Ishikawa (cell line): ENCODE measurements at regions not wholly inside any gene's neighbourhood (a gene's known extent, or its start where the extent isn't known, plus 50 kb on each side); places are given as distances from the start of the nearest gene placed in this dataset.

Experiments used
- CEBPB ChIP-seq: IDR thresholded peaks from 2 replicates; pipeline ENCODE4 v1.6.1; 2012
- CREB1 ChIP-seq: IDR thresholded peaks from 2 replicates; pipeline ENCODE4 v1.6.1; 2012; ENCODE audit warnings: low read depth
- EGR1 ChIP-seq: IDR thresholded peaks from 2 replicates; pipeline ENCODE4 v1.6.1; 2012
- EP300 ChIP-seq: IDR thresholded peaks from 2 replicates; pipeline ENCODE4 v1.6.1; 2012; ENCODE audit warnings: borderline replicate concordance
- FOXM1 ChIP-seq: IDR thresholded peaks from 2 replicates; pipeline ENCODE4 v1.6.1; 2012; ENCODE audit warnings: low read depth, borderline replicate concordance
- MAX ChIP-seq: IDR thresholded peaks from 2 replicates; pipeline ENCODE4 v1.6.1; 2012
- NFIC ChIP-seq: IDR thresholded peaks from 2 replicates; pipeline ENCODE4 v1.6.1; 2012
- RAD21 ChIP-seq: IDR thresholded peaks from 2 replicates; pipeline ENCODE4 v1.6.1; 2012; ENCODE audit warnings: low read depth
- REST ChIP-seq: IDR thresholded peaks from 2 replicates; pipeline ENCODE4 v1.6.1; 2012; ENCODE audit warnings: low read depth, mild to moderate bottlenecking
- TAF1 ChIP-seq: IDR thresholded peaks from 2 replicates; pipeline ENCODE4 v1.6.1; 2012; ENCODE audit warnings: low read depth, mild to moderate bottlenecking
- TCF12 ChIP-seq: IDR thresholded peaks from 2 replicates; pipeline ENCODE4 v1.6.1; 2012; ENCODE audit warnings: low read depth
- TEAD4 ChIP-seq: IDR thresholded peaks from 2 replicates; pipeline ENCODE4 v1.6.1; 2012
- USF1 ChIP-seq: IDR thresholded peaks from 2 replicates; pipeline ENCODE4 v1.6.1; 2012
- YY1 ChIP-seq: IDR thresholded peaks from 2 replicates; pipeline ENCODE4 v1.6.1; 2012; ENCODE audit warnings: low read depth
- ZBTB7A ChIP-seq: IDR thresholded peaks from 2 replicates; pipeline ENCODE4 v1.6.1; 2012; ENCODE audit warnings: low read depth

GRCh38 chr1:198472997-198473396, 67.5 kb downstream of the ATP6V1G3 start:
- TF ChIP-seq NFIC, result no peak
- TF ChIP-seq EGR1, result no peak
- TF ChIP-seq EP300, result no peak
- no peak for TF ChIP-seq REST
- no peak for TF ChIP-seq USF1
- no peak for TF ChIP-seq TCF12
- no peak for TF ChIP-seq TEAD4
- TF ChIP-seq CEBPB, result no peak

- no peak for TF ChIP-seq EGR1
- no peak for TF ChIP-seq ZBTB7A
- TF ChIP-seq RAD21, result no peak
- TF ChIP-seq USF1, result no peak
- TF ChIP-seq NFIC, result no peak
- no peak for TF ChIP-seq EP300
- TF ChIP-seq FOXM1, result no peak
- TF ChIP-seq TEAD4, result no peak
- TF ChIP-seq CREB1, result no peak
- no peak for TF ChIP-seq CEBPB
- TF ChIP-seq TAF1, result no peak
- TF ChIP-seq MAX, result no peak
- TF ChIP-seq REST, result no peak
- TF ChIP-seq YY1, result no peak
- TF ChIP-seq TCF12, result no peak
Measured at GRCh38 chr1:198472119-198472518, 68.4 kb downstream of the ATP6V1G3 start.

GRCh38 chr1:198467907-198468306, 72.6 kb downstream of the ATP6V1G3 start:
- TF ChIP-seq TEAD4, result no peak
- TF ChIP-seq ZBTB7A, result no peak
- no peak for TF ChIP-seq TCF12
- no peak for TF ChIP-seq EP300
- no peak for TF ChIP-seq MAX
- no peak for TF ChIP-seq TAF1
- no peak for TF ChIP-seq EGR1

- TF ChIP-seq EGR1, result no peak
- no peak for TF ChIP-seq EP300
- TF ChIP-seq MAX, result no peak
- no peak for TF ChIP-seq REST
- TF ChIP-seq CEBPB, result no peak
- TF ChIP-seq TEAD4, result no peak
- no peak for TF ChIP-seq NFIC
- no peak for TF ChIP-seq FOXM1
- no peak for TF ChIP-seq TCF12
- no peak for TF ChIP-seq RAD21
- no peak for TF ChIP-seq TAF1
- TF ChIP-seq USF1, result no peak
- TF ChIP-seq CREB1, result no peak
- no peak for TF ChIP-seq YY1
- no peak for TF ChIP-seq ZBTB7A
Measured at GRCh38 chr1:198467342-198467741, 73.1 kb downstream of the ATP6V1G3 start.
